HG03565 (cell line): ENCODE measurements at regions not wholly inside any gene's neighbourhood (a gene's known extent, or its start where the extent isn't known, plus 50 kb on each side); places are given as distances from the start of the nearest gene placed in this dataset.

Experiments
- ATAC-seq: cut with Tn5 transposase; IDR thresholded peaks from one replicate; pipeline ENCODE4 v1.9.1; 2021; ENCODE audit warnings: mild to moderate bottlenecking, moderate library complexity; ENCODE audit not compliant: unreplicated experiment

DNA sequence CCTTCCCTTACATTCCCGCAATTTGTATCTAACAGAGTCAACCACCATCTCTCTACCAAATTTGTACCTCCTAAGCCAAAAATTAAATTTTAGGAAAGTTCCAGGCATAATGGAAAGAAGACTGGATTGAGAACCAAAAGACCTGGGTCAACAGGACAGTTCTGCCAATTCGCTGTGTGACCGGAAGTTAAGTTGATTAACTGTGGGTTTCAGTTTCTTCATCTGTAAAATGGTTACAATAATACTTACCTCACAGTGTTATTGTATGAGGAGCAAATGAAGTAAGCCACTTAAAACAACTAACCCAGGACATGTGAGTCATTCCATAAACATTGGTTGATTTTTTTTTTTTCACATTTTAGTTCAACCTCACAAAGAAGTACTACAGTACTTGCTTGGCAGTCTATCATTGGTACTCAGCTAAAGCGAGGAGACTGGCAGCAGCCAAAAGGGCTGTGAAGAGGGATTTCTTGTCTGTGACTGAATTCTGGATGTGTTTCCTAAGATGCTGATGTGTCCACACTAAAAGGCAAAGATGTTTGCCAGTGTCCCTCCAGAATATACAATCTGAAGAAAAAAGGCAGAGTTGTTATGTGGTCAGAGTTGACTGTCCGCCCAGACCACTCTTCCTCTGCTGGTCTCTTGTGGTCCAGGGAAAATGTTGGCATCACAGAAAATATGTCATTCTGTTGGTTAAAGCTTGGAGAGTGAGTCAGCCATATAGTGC is 198.6 kb downstream of the TLE1 start:
- no peak for ATAC-seq

DNA sequence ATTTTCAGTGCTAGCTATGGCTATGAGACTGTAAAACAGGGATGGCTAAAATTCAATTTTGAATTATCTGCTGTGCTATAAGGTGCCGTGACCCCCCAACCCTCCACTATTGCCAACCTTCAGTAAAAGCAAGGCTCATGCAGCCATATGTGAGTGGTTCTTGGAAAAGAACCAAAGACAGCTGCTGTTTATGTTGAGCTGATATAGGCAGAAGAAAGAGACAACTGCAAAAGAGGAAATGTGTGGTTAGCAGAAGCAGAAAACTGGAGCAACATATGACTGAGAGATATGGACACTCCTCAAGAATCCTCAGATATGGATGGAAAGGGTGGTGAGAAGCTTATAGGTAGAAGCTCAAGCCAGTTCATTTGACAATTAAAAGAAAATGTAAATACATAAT is 200.3 kb downstream of the TLE1 start:
- no peak for ATAC-seq

DNA sequence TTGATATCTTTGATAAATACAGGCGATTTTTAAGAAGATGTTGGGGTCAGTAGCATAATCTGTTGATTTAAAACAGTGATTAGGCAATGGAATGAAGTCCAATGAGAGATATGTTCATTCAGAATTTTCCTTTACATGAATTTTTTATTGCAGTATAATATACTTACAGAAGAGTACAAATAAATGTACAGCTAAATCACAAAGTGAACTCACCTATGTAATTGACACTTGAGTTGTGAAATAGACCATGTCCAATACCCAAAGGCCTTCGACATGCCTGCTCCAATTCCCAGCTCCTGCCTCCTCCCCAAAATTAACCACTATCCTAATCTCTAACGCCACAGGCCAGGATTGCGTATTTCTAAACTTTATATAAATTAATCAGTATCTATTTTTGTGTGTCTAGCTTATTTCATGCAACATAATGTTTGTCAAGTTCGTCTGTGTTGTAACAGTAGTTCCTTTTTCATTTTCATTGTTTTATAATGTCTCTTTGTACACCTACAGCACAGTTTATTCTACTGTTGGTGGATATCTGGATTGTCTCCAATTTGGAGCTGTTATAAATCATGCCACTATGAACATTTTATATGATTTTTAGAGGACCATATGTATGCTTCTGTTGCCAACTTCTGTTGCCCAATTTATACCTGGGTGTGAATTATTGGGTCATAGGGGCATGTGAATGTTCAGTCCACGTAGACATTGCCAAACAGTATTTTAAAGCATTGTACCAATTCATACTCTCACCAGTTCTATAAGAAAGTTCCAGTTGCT is 208.3 kb downstream of the TLE1 start:
- no peak for ATAC-seq

GRCh38 chr9:81479573-81479972 is 209.8 kb downstream of the TLE1 start:
- ATAC-seq = no peak

- ATAC-seq = no peak
Observed at GRCh38 chr9:81477669-81478068, 211.7 kb downstream of the TLE1 start.

- no peak for ATAC-seq
Observed at GRCh38 chr9:81476813-81477490, 212.4 kb downstream of the TLE1 start.

- no peak for ATAC-seq
Observed at GRCh38 chr9:81474792-81475191, 214.6 kb downstream of the TLE1 start.

DNA sequence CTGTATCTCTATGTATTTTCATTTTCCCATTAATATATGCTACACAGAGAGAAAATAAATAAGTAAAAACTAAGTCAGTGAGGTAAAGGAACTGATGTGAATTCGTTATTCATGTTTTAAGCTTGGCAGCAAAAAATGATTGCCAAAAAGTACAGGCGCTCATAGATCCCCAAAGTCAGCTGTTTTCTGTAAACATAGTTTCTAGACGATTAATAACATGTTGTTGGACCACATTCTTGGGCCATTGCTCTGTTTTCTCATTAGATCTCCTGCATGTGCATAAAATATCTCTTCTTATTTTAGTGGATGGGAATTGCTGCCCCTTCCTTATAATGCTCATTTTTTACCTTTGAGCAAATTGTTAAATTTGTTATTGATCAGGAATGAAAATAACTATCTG is 215.2 kb downstream of the TLE1 start:
- no peak for ATAC-seq

GRCh38 chr9:81473708-81474107 is 215.6 kb downstream of the TLE1 start:
- ATAC-seq = no peak

DNA sequence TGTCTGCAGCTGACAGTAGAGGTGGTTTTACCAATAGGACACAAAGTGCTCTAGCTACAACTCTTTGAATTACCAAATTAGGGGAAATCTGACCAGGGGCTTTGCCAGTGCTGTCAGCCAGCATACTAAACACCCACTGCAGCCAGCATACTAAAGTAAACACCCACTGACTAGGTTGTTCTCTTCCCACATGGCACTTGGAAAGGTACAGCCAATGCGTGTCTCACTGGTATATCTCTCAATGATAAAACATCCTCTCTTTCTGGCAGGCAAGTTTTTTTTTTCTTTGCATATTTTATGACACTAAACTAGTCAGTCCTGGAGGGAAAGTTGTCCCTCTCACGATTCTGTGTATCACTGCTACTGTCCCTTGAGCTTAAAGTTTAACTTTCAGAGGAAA is 216.1 kb downstream of the TLE1 start:
- ATAC-seq = no peak

DNA sequence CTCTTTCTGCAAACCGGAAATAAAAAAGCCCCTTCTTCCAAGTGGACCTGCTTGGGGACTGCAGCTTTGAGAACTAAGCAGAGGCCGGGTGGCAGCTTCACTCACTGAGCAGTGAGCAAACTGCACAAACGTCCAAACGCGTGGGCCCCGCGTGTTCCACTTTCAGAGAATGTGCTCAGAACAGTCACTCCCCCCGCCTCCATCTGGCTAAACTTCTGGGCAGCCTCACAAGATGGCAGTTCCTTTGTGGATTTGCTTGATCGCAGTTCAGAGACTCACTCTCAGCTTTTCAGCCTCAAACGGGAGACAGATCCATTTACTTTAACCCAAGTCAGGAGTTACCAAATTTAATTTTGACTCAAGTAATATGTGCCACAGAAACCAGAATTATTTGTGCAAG is 216.6 kb downstream of the TLE1 start:
- ATAC-seq = no peak

GRCh38 chr9:81470864-81471263 is 218.5 kb downstream of the TLE1 start:
- no peak for ATAC-seq

- no peak for ATAC-seq
Observed at GRCh38 chr9:81468084-81468595, 221.2 kb downstream of the TLE1 start.

DNA sequence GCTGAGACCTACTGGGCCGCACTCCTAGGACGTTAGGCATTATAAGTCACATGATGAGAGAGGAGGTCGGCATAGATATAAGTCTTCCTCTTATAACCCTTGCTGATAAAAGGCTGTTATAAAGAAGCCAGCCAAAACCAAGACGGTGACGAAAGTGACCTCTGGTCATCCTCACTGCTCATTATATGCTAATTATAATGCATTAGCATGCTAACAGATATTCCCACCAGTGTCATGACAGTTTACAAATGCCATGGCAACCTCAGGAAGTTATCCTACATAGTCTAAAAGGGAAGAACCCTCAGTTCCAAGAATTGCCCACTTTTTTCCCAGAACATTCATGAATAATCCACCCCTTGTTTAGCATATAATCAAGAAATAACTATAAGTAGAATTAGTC is 222.4 kb downstream of the TLE1 start:
- ATAC-seq = no peak

- ATAC-seq = no peak
Observed at GRCh38 chr9:81465468-81466011, 223.8 kb downstream of the TLE1 start.

DNA sequence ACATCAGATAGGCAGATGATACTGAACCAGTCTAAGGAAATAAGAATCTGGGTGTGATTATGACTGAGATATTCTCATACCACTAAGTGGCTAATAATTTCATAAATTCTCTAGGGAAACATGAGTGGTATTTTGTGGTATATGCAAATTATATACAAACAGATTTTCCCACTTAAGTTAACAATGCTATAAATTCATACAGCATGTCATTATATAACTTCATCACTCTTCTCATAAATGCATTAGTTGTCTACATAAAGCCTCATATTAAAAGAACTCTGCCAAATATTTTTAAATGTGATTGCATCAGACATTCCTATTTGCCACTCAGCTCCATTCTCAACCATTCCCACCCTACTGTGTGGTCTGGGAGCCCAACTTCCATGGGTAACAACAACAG is 226.5 kb downstream of the TLE1 start:
- ATAC-seq = no peak

DNA sequence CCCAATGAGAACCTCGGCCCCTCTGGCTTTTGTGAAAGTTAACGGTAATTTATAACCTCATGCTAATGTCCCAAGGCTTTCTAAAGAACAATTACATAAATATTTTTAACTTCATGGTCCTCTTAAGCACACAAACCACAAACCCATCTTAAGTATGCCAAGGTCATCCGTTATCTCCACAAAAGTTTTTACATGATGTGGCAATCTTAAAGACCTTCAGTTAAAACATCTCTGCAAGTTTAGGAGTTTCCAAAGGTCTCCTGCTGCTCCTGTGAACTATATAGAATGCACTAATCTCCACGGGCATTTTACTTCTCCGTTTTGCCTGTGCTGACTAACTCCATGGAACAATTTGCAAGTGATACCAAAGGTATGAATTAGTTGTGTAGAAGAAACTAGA is 228.2 kb downstream of the TLE1 start:
- ATAC-seq = no peak

GRCh38 chr9:81460693-81461092 is 228.7 kb downstream of the TLE1 start:
- ATAC-seq = no peak

GRCh38 chr9:81459591-81459990 is 229.8 kb downstream of the TLE1 start:
- ATAC-seq = no peak

GRCh38 chr9:81456431-81457006 is 232.8 kb downstream of the TLE1 start:
- no peak for ATAC-seq
